ENCODE measurements at regions not wholly inside any gene's neighbourhood (a gene's known extent, or its start where the extent isn't known, plus 50 kb on each side); places are given as distances from the start of the nearest gene placed in this dataset.

DNA sequence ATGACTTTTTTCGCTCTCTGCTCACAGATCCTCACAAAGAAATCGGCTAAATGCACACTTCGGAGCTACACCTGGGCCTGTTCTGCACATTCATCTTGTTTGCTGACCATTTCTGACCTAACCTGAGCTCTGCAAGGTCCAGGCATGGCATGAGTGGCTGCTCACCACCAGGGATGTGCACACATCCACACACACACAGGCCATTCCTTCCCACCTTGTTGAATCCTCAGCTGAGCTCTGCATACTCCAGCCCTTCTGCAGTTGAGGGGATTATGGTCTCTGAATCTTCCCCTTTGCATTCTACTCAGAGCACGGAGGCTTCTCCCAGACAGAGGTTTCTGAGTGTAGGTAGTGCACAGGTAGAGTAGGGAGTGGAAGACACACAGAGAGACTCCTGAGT is 411.9 kb upstream of the B3GAT1 start:
- Histone ChIP-seq H3K27ac (no peak overlapping the region), H3K9me3 (no peaks in the 10 kb centered on the region), H3K27me3 (no peaks in the 10 kb centered on the region), H3K4me3 (no peak overlapping the region), H3K4me1 (no peaks in the 10 kb centered on the region), H3K36me3 (no peaks in the 10 kb centered on the region)
- DNase-seq: no peak
- WGBS, 2 donors: 79 to 83% methylated on average over 4 of the region's 4 CpGs
- no peak for TF ChIP-seq EP300 (IDR thresholded peaks at IDR 0.05)
- TF ChIP-seq, protein P1, sequence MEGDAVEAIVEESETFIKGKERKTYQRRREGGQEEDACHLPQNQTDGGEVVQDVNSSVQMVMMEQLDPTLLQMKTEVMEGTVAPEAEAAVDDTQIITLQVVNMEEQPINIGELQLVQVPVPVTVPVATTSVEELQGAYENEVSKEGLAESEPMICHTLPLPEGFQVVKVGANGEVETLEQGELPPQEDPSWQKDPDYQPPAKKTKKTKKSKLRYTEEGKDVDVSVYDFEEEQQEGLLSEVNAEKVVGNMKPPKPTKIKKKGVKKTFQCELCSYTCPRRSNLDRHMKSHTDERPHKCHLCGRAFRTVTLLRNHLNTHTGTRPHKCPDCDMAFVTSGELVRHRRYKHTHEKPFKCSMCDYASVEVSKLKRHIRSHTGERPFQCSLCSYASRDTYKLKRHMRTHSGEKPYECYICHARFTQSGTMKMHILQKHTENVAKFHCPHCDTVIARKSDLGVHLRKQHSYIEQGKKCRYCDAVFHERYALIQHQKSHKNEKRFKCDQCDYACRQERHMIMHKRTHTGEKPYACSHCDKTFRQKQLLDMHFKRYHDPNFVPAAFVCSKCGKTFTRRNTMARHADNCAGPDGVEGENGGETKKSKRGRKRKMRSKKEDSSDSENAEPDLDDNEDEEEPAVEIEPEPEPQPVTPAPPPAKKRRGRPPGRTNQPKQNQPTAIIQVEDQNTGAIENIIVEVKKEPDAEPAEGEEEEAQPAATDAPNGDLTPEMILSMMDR (IDR thresholded peaks at IDR 0.05): no peak
- TF ChIP-seq POLR2AphosphoS5 (IDR thresholded peaks at IDR 0.05): no peak
- no peak for TF ChIP-seq POLR2A (IDR thresholded peaks at IDR 0.05)
- peak in 1 of 2 donors; percentile 23 for ATAC-seq (ENCODE audit: low FRiP score in 2 of 2)

DNA sequence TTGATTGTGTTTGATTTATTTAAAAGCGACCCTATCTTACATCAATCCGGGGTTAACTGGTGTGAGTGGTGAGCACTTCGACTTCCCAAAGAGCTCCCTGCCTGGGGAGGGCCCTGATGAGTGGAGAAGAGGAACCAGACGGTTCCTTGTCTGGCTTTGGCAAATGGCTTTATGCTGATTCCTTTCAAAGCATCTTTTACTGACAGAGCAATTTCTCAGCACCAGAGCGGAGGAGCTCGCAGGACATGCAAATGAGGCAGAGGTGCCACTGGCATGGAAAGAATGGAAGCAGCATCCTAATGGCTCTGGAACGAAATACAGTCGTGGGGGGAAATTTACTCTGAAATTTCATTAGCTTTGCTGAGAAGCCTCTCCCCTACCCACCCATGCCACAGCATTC is 410.9 kb upstream of the B3GAT1 start:
- Histone ChIP-seq H3K36me3 (no peaks in the 10 kb centered on the region), H3K4me1 (no peaks in the 10 kb centered on the region), H3K27ac (no peak overlapping the region), H3K9me3 (no peaks in the 10 kb centered on the region), H3K4me3 (no peak overlapping the region), H3K27me3 (no peaks in the 10 kb centered on the region)
- ATAC-seq (ENCODE audit: low FRiP score in 2 of 2) (no peak), DNase-seq (no peak)
- WGBS, 2 donors: 46 to 51% methylated on average over 8 of the region's 8 CpGs
- no peak for TF ChIP-seq POLR2AphosphoS5 (IDR thresholded peaks at IDR 0.05)
- TF ChIP-seq POLR2A (IDR thresholded peaks at IDR 0.05): no peak

DNA sequence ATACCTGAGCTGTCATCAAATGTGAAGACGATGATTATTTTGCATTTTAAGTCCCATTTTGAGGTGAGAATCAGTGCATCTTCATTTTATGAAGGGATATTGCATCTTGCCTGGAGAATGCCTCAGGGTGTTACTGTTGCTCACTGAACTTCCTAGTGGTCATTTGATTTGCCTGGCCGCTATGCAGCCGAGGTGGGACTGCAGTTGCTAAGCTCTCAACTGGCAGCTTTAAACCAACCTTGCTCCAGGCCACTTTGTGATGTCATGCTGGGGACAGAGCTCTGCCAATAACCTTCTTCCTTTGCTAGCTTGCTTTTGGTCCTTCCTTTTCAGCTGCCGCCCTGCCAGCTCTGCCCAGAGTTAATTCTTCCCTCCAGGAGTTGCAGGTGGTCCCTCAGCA is 409.4 kb upstream of the B3GAT1 start:
- H3K9me3 ChIP-seq: no peaks in the 10 kb centered on the region
- no peaks in the 10 kb centered on the region for H3K4me1 ChIP-seq
- no peak overlapping the region for H3K4me3 ChIP-seq
- 66 to 72% methylated on average over 4 of the region's 4 CpGs for WGBS, 2 donors
- no peaks in the 10 kb centered on the region for H3K27me3 ChIP-seq
- no peaks in the 10 kb centered on the region for H3K36me3 ChIP-seq
- no peak for DNase-seq
- no peak for ATAC-seq (ENCODE audit: low FRiP score in 2 of 2)
- no peak overlapping the region for H3K27ac ChIP-seq
- TF ChIP-seq POLR2A (IDR thresholded peaks at IDR 0.05): no peak
- TF ChIP-seq POLR2AphosphoS5 (IDR thresholded peaks at IDR 0.05): no peak
- no peak for TF ChIP-seq EP300 (IDR thresholded peaks at IDR 0.05)
- TF ChIP-seq, protein P1 (IDR thresholded peaks at IDR 0.05): no peak

DNA sequence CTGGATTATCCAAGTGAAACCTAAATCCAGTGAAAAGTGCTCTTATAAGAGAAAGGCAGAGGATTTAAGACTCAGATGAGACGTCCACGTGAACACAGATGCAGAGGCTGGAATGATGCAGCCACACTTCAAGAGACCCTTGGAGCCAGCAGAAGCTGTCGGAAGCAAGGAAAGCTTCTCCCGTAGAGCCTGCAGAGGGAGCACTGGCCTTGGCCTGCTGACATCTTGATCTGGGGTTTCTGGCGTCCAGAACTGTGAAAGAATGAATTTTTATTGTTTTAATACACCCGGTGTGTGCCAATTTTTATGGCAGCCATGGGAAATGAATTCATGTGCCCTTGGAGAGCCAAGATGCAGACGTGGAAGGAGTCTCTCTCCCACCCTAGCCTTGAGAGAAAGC is 407.0 kb upstream of the B3GAT1 start:
- no peak overlapping the region for H3K4me3 ChIP-seq
- no peaks in the 10 kb centered on the region for H3K36me3 ChIP-seq
- H3K4me1 ChIP-seq: no peaks in the 10 kb centered on the region
- TF ChIP-seq EP300 (IDR thresholded peaks at IDR 0.05) (no peak), POLR2AphosphoS5 (IDR thresholded peaks at IDR 0.05) (no peak), POLR2A (IDR thresholded peaks at IDR 0.05) (no peak)
- TF ChIP-seq, protein P1 (IDR thresholded peaks at IDR 0.05): no peak
- no peaks in the 10 kb centered on the region for H3K27me3 ChIP-seq
- no peaks in the 10 kb centered on the region for H3K9me3 ChIP-seq
- H3K27ac ChIP-seq: no peak overlapping the region
- DNase-seq: no peak
- ATAC-seq (ENCODE audit: low FRiP score in 2 of 2): no peak
- 25 to 31% methylated on average over 7 of the region's 7 CpGs for WGBS, 2 donors

DNA sequence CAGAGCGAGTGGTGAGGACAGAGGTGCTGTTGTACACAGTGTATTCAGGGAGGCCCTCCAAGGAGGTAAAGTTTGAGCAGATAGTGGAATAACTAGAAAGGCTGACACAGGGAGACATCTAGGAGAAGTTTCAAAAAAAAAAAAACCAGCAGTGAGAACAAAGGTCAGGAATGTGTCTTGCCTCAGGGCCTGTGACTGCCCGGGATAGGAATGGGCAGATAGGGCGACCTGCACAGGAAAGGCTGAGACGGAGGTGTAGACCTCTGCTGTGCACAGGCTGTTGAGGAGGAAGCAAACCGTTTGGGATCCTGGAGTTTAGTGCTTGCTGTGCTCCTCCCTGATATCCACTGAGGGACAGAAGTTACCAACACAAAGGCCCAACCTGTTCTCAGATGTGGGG is 406.5 kb upstream of the B3GAT1 start:
- no peak for ATAC-seq (ENCODE audit: low FRiP score in 2 of 2)
- WGBS, 2 donors: 38 to 43% methylated on average over 5 of the region's 5 CpGs

More for the DNA sequence above, 406.5 kb upstream of the B3GAT1 start:
- H3K9me3 ChIP-seq: no peaks in the 10 kb centered on the region
- no peak overlapping the region for H3K4me3 ChIP-seq
- no peaks in the 10 kb centered on the region for H3K27me3 ChIP-seq
- no peaks in the 10 kb centered on the region for H3K36me3 ChIP-seq
- no peak for DNase-seq
- TF ChIP-seq POLR2A (IDR thresholded peaks at IDR 0.05): no peak
- no peak for TF ChIP-seq EP300 (IDR thresholded peaks at IDR 0.05)
- TF ChIP-seq, protein P1 (IDR thresholded peaks at IDR 0.05): no peak
- TF ChIP-seq POLR2AphosphoS5 (IDR thresholded peaks at IDR 0.05): no peak
- no peaks in the 10 kb centered on the region for H3K4me1 ChIP-seq
- no peak overlapping the region for H3K27ac ChIP-seq
